ENCODE measurements at regions not wholly inside any gene's neighbourhood (a gene's known extent, or its start where the extent isn't known, plus 50 kb on each side); places are given as distances from the start of the nearest gene placed in this dataset.

GRCh38 chr6:28709478-28710349, 184.0 kb downstream of the GPX5 start:
- DNase-seq (ENCODE audit: low spot score): no peak
- TF ChIP-seq CTCF (IDR thresholded peaks at IDR 0.05; ENCODE audit: extremely low read depth, missing control alignments): no peak

- no peak for DNase-seq (ENCODE audit: low spot score)
- no peak for TF ChIP-seq CTCF (IDR thresholded peaks at IDR 0.05; ENCODE audit: extremely low read depth, missing control alignments)
These were observed 184.9 kb downstream of the GPX5 start for GRCh38 chr6:28710466-28711191.

DNA sequence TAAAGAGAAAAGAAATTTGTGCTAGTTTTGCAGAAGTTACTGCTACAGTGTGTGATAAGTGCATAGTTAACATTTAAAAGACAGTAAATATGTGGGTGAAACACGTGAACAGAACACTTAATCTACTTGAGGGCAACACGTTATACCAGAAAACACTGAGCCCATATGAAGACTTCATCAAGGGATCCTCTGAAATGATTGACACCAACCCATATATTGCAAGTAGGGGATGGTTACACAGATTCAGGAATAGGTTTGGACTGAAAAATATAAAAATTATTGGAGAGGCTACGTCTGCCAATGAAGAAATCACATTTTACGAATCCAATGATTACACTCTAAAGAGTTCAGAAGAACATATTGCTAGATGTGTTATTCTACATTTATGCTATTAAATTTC, 185.6 kb downstream of the GPX5 start:
- no peak for TF ChIP-seq CTCF (IDR thresholded peaks at IDR 0.05; ENCODE audit: extremely low read depth, missing control alignments)
- DNase-seq (ENCODE audit: low spot score): no peak

- TF ChIP-seq CTCF (IDR thresholded peaks at IDR 0.05; ENCODE audit: extremely low read depth, missing control alignments): no peak
These were observed 186.2 kb downstream of the GPX5 start for GRCh38 chr6:28711788-28712341.

DNA sequence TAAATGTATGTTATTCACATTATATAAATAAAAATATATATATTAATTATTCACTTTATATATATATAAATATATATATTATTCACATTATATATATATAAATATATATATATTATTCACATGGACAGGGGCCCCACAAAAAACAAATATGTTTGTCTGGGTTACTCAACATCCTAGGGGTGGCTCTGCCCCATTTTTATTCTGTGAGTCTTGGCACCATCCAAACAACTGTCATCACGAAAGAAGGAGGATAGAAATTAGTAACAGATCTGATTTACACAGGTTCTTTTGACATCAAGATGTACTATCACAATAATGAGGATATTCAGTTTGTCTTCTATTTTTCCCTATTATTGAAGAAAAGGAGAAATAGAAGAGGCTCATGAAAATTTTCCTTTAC, 187.3 kb downstream of the GPX5 start:
- no peak for DNase-seq (ENCODE audit: low spot score)
- TF ChIP-seq CTCF (IDR thresholded peaks at IDR 0.05; ENCODE audit: extremely low read depth, missing control alignments): no peak

More at GRCh38 chr6:28711788-28712341, 186.2 kb downstream of the GPX5 start:
- no peak for DNase-seq (ENCODE audit: low spot score)

DNA sequence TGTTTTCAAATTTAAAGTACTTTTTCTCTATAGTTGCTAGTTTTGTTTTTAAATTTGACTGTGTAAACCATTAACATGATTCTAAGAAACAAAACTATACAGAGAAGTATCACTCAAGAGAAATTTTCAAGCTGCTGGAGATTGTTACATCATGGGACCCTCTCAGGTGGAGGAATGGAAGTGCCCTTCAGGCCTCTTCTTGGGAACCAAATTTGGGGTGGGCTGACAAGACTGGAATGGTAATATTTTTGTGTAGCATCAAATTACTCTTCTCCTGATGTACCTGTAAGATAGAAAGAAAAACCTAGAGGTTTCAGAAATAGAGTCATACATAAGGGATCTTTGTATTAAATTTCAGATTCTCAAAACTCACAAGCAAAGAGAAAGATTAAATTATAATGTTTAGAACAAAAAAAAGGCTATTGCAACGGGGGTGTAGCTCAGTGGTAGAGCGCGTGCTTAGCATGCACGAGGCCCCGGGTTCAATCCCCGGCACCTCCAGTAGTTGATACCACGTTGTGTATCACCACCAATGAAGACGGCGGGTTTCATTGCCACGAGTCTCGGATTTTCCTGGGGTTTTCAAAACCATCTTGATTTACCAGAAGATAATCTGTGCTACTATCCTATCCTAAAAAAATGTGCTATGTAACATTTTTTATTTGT, 193.7 kb downstream of the GPX5 start:
- DNase-seq (ENCODE audit: low spot score): no peak
- TF ChIP-seq CTCF (IDR thresholded peaks at IDR 0.05; ENCODE audit: extremely low read depth, missing control alignments): no peak
